Stimulated activated CD8-positive, alpha-beta memory T cell treated with anti-CD3 and anti-CD28 coated beads, Interleukin-7, amount 100 ng/mL, for 48 hours (primary cell): ENCODE measurements at regions not wholly inside any gene's neighbourhood (a gene's known extent, or its start where the extent isn't known, plus 50 kb on each side); places are given as distances from the start of the nearest gene placed in this dataset.
"Not testable (repeated sequence)": the region's sequence is repeated elsewhere in the genome, so short reads cannot be mapped to it uniquely, and the experiment has no call there.

Source experiments
- DNase-seq, 2 donors: peaks; one replicate each; pipeline ENCODE4 v3.0.0-alpha.2; 2020; ENCODE audit warnings: low read depth in 1 of 2; ENCODE audit errors: extremely low read depth in 1 of 2

DNA sequence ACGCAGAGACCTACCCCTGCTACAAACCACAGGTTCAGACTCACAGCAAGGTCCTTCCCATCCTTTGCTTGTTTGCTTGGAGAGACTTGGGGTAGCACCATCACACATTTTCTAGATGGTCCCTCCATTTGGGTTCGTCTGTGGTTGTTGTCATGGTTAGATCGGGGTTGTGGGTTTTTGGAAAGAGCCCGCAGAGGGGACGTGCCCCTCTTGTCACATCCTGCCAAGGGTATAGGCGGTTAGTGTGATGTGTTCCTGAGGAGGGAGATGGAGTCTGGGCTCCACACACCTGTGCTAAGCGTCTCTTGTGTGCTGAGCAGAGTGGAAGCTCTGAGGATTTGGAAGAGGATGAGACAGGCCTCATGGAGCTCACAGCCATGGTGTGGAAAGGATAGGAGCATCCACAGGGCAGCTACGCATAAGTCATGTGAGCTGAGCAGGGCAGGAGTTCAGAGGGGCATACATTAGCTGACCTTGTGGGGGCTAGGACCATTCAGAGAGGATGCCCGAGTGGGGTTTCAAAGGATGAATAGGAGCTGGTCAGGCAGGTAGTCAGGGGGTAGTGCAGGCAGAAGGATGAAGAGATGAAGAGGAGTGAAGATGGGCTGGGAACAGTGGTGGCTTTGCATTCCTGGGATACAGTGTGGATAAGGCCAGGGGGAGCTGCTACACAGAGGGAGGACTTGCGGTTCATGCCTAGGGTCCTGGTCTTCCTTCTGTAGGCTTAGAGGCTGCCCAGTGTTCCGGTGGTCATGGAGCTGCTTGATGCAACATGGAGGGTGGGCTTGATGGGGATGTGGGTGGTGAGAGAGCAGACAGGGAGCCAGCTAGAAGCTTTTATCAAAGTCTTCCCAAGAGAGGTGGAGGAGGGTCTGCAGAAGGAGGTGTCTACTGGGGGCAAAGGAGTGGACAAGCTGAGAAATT lies 62.9 kb downstream of the ACKR3 start:
- DNase-seq, result no peak

- no peak for DNase-seq
Observed at GRCh38 chr2:236633219-236633570, 63.6 kb downstream of the ACKR3 start.

- no peak for DNase-seq
Observed at GRCh38 chr2:236633775-236634560, 64.3 kb downstream of the ACKR3 start.

- DNase-seq, result no peak
Observed at GRCh38 chr2:236636261-236636660, 66.6 kb downstream of the ACKR3 start.

DNA sequence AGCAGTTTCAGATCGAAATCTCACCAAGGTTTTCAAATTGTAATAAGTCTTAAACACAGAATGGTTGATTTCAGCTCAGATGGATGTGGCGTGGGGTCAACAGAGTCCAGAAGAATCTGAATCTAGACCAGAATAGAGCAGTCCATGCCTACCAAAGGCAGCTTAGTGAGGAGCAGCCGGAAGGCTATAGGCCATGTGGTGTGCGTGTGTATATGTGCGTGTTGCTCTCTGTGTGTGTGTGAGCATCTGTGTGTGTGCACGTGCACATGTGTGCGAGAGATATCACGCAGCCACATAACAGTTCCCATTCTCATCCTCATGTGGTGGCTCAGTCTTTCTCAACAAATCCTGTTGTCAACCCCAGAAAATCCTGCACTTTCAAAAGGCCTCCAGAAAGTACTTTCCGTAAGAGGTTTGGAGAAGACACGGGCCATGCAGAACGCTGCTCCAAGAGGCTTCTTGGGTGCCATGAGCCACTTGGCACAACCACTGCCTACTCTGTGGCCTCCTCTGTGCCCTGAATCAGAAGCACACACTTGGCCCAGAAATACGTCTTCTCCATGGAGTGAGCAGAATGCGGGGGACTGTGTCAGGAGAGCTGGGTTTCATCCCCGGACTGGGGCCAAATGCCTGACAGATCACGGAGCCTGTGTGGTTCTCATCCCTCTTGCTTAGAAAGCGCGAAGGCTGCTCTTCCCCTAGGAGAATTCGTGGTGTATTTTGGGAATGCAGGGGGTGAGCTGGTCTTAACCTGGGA lies 67.3 kb downstream of the ACKR3 start:
- DNase-seq, result no peak

DNA sequence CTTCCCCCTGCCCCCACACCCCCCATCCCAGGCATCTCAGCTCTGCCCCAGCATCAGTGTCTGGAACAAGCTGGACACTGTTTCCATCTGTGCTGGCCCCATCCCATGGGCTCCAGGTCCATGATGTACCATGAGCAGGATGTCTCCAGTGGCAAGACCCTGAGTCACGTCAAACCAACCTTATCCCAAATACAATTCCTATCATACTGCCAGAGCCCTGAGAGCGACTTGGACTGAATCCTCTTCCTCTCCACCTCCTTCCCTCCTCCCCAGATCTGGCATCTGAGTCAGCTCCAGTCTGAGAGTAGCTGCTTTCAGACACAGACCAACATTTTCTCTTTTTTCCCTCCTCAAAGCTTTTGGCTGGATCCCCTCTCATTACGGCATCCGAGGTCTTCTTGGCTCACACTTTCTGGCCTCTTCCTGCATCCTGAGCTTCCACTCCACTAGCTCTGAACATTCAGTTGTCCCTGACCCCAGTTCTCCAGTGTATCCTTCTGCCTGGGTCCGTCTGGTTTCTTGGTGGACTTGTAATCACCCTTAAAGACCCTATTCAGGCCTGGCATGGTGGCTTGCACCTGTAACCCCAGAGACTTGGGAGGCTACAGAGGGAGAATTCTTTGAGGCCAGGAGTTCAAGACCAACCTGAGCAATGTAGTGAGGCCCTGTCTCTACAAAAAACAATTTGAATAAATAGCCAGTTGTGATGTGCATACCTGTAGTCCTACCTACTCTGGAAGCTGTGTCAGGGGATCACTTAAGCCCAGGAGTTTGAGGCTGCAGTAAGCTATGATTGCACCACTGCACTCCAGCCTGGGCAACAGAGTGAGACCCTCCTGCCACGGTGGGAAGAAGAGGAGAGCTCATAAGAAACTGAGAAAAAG lies 68.3 kb downstream of the ACKR3 start:
- DNase-seq, result no peak

GRCh38 chr2:236638707-236639106 lies 69.1 kb downstream of the ACKR3 start:
- no peak for DNase-seq

DNA sequence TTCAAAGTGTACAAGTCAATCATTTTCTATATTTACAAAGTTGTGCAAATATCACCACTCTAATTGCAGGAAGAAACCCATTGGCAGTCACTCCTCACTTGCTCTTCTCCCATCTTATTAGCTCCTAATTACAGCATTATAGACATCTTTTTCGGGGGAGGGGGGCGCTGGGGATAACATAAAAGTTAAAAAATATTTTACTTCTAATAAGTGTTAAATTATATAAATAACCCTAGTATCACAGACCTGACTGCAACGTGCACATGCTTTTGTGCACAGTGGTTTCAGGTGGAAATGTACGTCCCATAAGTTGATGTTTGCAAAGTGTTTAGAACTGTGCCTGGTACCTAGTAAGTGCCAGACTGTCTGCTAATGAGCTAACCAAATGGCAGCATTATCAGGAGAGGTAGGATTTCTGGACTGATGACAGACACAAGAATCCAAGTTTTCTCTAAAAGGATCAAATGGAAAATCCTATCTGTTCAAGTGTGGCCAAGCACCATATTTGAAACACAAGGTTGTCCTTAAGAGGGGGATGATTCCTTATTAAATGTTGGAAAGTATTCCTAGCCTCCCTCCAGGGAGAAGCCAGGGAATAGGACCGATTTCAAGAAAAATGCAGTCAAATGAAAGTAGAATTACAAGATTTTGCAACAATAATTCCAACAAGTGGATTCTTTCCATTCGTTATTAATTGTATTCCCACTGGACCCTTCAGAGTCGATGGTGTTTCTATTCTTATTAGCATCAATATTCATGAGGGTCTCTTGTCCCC lies 70.0 kb downstream of the ACKR3 start:
- DNase-seq, result no peak

- DNase-seq, result no peak
Observed at GRCh38 chr2:236641051-236641726, 71.6 kb downstream of the ACKR3 start.

DNA sequence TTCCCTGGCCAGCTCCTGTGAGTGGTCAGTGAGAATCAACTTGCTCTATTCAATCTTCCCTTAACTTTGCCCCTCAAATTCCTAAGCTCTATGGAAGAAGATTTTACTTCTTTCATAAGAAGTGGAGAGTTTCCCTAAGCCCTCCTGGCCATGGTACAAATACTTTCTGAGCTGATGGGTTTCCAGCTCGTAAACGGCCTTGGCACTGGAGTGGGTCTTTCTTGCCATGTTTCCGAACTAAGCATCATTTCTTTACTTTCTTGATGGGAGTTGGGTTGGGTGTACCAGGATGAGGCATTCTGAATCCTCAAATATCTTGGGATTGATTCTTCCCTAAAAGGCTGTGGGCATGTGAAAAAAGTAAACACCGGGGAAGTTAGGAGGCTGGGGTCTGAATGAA lies 72.5 kb downstream of the ACKR3 start:
- DNase-seq, result no peak

DNA sequence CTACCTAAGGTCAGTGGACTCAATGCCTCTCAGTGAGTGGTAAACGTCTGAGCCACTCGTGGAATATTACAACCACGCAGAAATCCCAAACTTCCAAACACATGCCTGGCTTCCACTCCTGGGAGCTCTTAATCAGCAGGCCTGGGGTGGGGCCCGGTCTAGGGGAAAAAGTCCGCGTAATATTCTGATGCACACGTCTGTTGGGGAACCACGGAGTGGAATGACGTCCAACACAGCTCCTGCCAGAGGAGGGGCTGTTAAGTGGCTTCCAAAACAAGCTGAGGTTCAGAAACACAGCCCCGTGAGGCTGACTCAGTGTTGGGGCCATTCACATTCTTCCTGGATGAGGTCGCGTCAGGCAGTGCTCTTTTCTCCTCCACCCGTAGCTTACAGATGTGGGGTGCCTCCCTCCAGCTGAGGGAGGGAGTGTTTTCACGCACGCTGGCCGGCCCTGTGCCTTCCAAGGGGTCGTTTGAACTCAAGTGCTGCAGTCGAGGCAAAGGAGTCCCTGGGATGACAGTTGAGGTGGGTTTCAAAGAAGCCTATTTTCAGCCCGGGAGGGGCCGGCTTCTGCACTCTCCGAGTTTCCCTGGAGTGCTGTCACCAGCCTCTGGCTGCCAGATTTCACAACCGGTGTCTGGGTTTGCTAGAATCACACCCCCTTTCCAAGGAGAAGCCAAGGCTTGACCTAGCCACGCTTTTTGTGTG lies 73.1 kb downstream of the ACKR3 start:
- DNase-seq, result no peak

- no peak for DNase-seq
Observed at GRCh38 chr2:236643480-236643879, 73.9 kb downstream of the ACKR3 start.

DNA sequence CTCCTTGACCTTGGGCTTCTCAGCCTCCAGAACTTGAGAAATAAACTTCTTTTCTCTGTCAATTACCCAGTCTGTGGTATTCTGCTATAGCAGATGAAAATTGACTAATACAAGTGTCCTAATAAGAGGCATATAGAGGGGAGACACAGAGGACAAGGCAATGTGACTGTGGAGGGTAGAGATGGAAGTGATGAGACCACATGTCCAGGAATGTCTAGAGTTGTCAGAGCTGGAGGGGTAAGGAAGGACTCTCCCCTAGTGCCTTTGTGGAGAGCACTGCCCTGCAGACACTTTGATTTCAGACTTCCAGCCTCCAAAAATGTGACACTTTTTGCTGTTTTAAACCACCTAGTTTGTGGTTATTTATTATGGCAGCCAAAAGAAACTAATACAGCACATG lies 74.4 kb downstream of the ACKR3 start:
- DNase-seq, result no peak

GRCh38 chr2:236644502-236644911 lies 74.9 kb downstream of the ACKR3 start:
- DNase-seq, result no peak

DNA sequence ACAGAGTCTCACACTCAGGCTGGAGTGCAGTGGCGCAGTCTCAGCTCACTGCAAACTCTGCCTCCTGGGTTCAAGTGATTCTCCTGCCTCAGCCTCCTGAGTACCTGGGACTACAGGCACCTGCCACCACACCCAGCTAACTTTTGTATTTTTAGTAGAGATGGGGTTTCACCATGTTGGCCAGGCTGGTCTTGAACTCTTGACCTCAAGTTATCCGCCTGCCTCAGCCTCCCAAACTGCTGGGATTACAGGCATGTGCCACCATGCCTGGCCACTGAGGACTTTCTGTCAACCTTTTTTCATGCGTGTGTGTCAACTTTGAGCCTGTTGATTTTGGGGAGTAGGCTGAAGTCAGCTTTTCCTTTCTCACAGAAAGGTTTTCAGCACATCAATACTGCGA lies 75.5 kb downstream of the ACKR3 start:
- DNase-seq, result not testable (repeated sequence)

- no peak for DNase-seq
Observed at GRCh38 chr2:236646441-236646840, 76.8 kb downstream of the ACKR3 start.

GRCh38 chr2:236646871-236647270 lies 77.2 kb downstream of the ACKR3 start:
- DNase-seq, result no peak

- DNase-seq, result no peak
Observed at GRCh38 chr2:236647621-236648020, 78.0 kb downstream of the ACKR3 start.
